ENCODE measurements at regions not wholly inside any gene's neighbourhood (a gene's known extent, or its start where the extent isn't known, plus 50 kb on each side); places are given as distances from the start of the nearest gene placed in this dataset.

DNA sequence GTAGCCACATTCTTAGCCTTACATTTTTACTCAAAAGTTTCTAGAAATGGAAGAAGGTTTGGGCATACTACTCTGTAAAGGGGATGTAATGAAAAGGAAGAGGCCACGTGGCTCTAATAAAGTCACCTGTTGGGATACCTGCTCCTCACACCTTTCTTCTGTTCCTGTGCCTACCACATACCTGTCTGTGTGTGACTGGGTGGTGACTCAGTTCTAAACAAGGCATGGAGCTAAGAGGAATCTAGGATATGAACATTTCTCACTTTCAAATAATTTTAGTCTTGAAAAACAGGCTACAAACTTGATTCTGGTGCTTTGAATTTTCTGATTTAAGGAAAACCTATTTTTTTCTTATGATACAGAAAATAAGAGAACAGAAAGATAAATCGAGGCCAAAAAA is 363.6 kb downstream of the RFPL4B start:
- H3K27me3 ChIP-seq (ENCODE audit: low read depth), result no peaks in the 10 kb centered on the region
- TF ChIP-seq, protein P1, sequence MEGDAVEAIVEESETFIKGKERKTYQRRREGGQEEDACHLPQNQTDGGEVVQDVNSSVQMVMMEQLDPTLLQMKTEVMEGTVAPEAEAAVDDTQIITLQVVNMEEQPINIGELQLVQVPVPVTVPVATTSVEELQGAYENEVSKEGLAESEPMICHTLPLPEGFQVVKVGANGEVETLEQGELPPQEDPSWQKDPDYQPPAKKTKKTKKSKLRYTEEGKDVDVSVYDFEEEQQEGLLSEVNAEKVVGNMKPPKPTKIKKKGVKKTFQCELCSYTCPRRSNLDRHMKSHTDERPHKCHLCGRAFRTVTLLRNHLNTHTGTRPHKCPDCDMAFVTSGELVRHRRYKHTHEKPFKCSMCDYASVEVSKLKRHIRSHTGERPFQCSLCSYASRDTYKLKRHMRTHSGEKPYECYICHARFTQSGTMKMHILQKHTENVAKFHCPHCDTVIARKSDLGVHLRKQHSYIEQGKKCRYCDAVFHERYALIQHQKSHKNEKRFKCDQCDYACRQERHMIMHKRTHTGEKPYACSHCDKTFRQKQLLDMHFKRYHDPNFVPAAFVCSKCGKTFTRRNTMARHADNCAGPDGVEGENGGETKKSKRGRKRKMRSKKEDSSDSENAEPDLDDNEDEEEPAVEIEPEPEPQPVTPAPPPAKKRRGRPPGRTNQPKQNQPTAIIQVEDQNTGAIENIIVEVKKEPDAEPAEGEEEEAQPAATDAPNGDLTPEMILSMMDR (IDR thresholded peaks at IDR 0.05), result no peak
- H3K9me3 ChIP-seq, result no peaks in the 10 kb centered on the region
- no peak overlapping the region for H3K4me3 ChIP-seq
- no peaks in the 10 kb centered on the region for H3K36me3 ChIP-seq
- no peak for ATAC-seq
- intact Hi-C loops (cut with DNase I), result no loop called here
- H3K4me1 ChIP-seq, result no peaks in the 10 kb centered on the region
- no peak overlapping the region for H3K27ac ChIP-seq
- no peak for DNase-seq

DNA sequence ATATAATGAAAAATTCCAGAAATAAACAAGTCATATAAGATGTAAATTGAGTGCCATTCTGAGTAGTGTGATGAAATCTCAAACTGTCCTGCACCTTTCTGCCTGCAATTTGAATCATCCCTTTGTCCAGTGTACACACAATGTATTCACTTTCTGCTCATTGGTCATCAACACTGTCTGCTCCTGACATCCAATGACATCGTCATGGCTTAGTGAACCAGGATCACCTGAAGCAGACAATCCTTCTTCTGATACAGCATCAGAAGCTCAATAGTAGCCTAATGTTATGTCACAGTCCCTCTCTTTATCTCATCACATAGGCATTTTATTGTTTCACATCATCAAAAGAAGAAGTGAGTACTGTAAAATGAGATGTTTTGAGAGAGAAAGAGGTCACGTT is 366.3 kb downstream of the RFPL4B start:
- intact Hi-C loops (cut with DNase I), result no loop called here
- no peaks in the 10 kb centered on the region for H3K27me3 ChIP-seq (ENCODE audit: low read depth)

DNA sequence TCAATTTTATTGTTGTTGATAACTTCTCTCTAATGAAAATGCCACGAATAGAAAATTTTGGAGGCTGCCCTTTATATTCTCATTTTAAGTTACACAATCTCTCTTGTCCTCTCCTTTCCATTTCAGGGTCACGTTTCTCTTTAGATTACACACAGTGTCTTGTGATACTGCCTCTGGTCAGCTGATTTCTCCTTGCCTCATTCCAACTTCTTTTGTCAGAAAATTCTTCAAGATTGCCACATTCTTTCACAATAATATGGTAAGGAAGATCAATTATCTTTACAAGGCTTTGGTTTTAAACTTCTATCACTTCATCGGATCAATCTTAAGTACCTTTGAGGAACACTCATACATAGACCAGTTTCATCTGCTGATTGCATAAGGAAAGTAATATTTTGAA is 370.3 kb downstream of the RFPL4B start:
- Histone ChIP-seq H3K9me3 (no peaks in the 10 kb centered on the region), H3K4me3 (no peak overlapping the region), H3K4me1 (no peaks in the 10 kb centered on the region), H3K36me3 (no peaks in the 10 kb centered on the region), H3K27ac (no peak overlapping the region), H3K27me3 (ENCODE audit: low read depth) (no peaks in the 10 kb centered on the region)
- TF ChIP-seq, protein P1 (IDR thresholded peaks at IDR 0.05), result no peak
- intact Hi-C loops (cut with DNase I), result no loop called here
- ATAC-seq (no peak), DNase-seq (no peak)

More for the DNA sequence above, 366.3 kb downstream of the RFPL4B start:
- Histone ChIP-seq H3K36me3 (no peaks in the 10 kb centered on the region), H3K4me1 (no peaks in the 10 kb centered on the region), H3K27ac (no peak overlapping the region), H3K9me3 (no peaks in the 10 kb centered on the region), H3K4me3 (no peak overlapping the region)
- TF ChIP-seq, protein P1 (IDR thresholded peaks at IDR 0.05), result no peak
- ATAC-seq (no peak), DNase-seq (no peak)

DNA sequence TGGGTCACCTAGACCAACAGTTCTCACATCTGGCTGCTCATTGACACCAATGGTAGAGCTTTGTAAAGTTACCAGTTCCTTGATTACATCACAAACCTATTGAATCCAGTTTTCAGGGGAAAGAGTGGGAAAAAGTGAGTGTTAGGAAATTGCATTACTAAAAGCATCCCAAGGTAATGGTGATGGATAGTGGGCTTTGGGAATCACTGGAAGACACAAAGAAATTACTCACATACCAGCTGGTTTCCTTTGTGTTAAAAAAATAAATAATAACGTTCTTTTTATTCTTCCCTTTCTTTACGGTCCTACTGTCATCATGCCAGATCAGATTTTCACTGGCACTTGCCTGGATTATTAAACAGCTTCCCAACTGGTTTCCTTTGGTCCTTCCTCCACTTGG is 370.7 kb downstream of the RFPL4B start:
- Histone ChIP-seq H3K4me1 (no peaks in the 10 kb centered on the region), H3K4me3 (no peak overlapping the region), H3K27ac (no peak overlapping the region), H3K9me3 (no peaks in the 10 kb centered on the region), H3K27me3 (ENCODE audit: low read depth) (no peaks in the 10 kb centered on the region), H3K36me3 (no peaks in the 10 kb centered on the region)
- intact Hi-C loops (cut with DNase I), result no loop called here
- no peak for ATAC-seq
- TF ChIP-seq, protein P1 (IDR thresholded peaks at IDR 0.05), result no peak
- no peak for DNase-seq

DNA sequence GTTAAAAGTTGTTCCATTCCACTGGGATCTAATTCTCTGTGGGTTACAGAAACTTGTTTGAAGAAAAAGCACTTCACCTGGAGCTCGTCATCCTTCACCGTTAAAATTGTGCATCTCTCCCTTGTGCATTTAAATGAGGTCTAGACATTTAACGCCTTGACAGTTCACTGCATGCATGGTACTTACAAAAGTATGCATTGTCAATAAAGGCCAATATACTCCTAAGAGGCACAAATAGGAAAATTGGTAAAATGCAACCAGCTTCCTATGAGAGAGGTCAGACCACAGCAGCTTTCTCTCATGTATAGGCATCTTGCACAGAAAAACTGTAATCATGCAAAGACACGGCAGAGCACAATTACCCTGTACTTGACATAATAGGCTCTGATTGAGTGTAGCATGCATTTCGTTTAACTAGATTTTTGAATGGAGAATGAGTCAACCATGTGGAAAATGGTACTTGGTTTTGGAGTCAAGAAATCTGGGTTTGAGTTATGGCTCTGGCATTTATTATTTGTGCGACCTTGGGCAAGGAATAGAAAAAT is 378.5 kb downstream of the RFPL4B start:
- Histone ChIP-seq H3K36me3 (no peaks in the 10 kb centered on the region), H3K27ac (no peak overlapping the region), H3K4me1 (no peaks in the 10 kb centered on the region), H3K9me3 (no peaks in the 10 kb centered on the region), H3K4me3 (no peak overlapping the region), H3K27me3 (ENCODE audit: low read depth) (no peaks in the 10 kb centered on the region)
- ATAC-seq, result no peak
- TF ChIP-seq, protein P1 (IDR thresholded peaks at IDR 0.05), result no peak
- intact Hi-C loops (cut with DNase I), result no loop called here
- no peak for DNase-seq

DNA sequence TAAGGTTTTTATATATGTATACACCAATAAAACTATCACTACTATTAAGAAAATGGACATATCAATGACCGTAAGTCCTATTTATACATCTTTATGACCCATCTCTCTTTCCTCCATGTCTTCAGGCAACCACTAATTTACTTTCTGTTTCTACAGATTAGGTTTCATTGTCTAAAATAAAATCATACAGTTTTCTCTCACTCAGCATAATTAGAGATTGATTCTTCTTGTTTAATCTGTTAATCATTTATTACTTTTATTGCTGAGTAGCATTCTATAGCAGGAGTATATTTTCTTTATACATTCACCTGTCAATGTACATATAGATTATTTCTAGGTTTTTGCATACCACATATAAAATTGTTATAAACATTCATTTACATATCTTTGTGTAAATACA is 388.0 kb downstream of the RFPL4B start:
- TF ChIP-seq, protein P1 (IDR thresholded peaks at IDR 0.05), result no peak
- H3K27me3 ChIP-seq (ENCODE audit: low read depth), result no peaks in the 10 kb centered on the region
- no peaks in the 10 kb centered on the region for H3K4me1 ChIP-seq
- H3K4me3 ChIP-seq, result no peak overlapping the region
- H3K36me3 ChIP-seq, result no peaks in the 10 kb centered on the region
- H3K9me3 ChIP-seq, result no peaks in the 10 kb centered on the region
- intact Hi-C loops (cut with DNase I), result no loop called here
- H3K27ac ChIP-seq, result no peak overlapping the region
- DNase-seq (no peak), ATAC-seq (no peak)
